ENCODE measurements at regions not wholly inside any gene's neighbourhood (a gene's known extent, or its start where the extent isn't known, plus 50 kb on each side); places are given as distances from the start of the nearest gene placed in this dataset.

GRCh38 chr11:81495699-81496292, 1237.9 kb downstream of the FAM181B start:
- TF ChIP-seq EZH2 (IDR thresholded peaks at IDR 0.05; ENCODE audit: borderline replicate concordance) (no peak), EZH2phosphoT487 (IDR thresholded peaks at IDR 0.05; ENCODE audit: low read depth, severe bottlenecking, unreplicated experiment) (no peak), CTCF (IDR thresholded peaks at IDR 0.05; ENCODE audit: poor library complexity) (no peak)
